Upper lobe of left lung (tissue), 6 donors: ENCODE measurements at regions not wholly inside any gene's neighbourhood (a gene's known extent, or its start where the extent isn't known, plus 50 kb on each side); places are given as distances from the start of the nearest gene placed in this dataset.

Source experiments
- ATAC-seq, 2 donors: fragments of 200-7000 bp; cut with Tn5 transposase; one replicate each; pipeline ENCODE4 v1.9.1; 2022; ENCODE audit warnings: mild to moderate bottlenecking in 2 of 2, moderate library complexity in 2 of 2; ENCODE audit not compliant: low FRiP score in 2 of 2
- DNase-seq, 2 donors: peaks; one replicate each; pipeline ENCODE4 v3.0.0-alpha.2; 2019 to 2020
- H3K27ac ChIP-seq, 4 donors: fragments of 200-600 bp; sonication (generic); one replicate each; pipeline ENCODE4 v1.5.1; 2016 to 2019
- H3K27me3 ChIP-seq, 4 donors: fragments of 200-600 bp; sonication (generic); one replicate each; pipeline ENCODE4 v1.5.1; 2017 to 2019
- H3K36me3 ChIP-seq, 4 donors: fragments of 200-600 bp; sonication (generic); one replicate each; pipeline ENCODE4 v1.5.1; 2016 to 2019
- H3K4me1 ChIP-seq, 4 donors: fragments of 200-600 bp; sonication (generic); one replicate each; pipeline ENCODE4 v1.5.1; 2018 to 2019
- H3K4me3 ChIP-seq, 4 donors: fragments of 200-600 bp; sonication (generic); one replicate each; pipeline ENCODE4 v1.5.1; 2017 to 2019; ENCODE audit warnings: mild to moderate bottlenecking in 2 of 4, moderate library complexity in 1 of 4
- H3K9me3 ChIP-seq, 4 donors: fragments of 200-600 bp; sonication (generic); one replicate each; pipeline ENCODE4 v1.5.1; 2018 to 2019
- EP300 ChIP-seq, 4 donors: sonication (generic); formaldehyde crosslinking; IDR thresholded peaks; one replicate each; pipeline ENCODE4 v1.5.1; 2017; ENCODE audit warnings: antibody characterized with exemption in 4 of 4, control low read depth in 2 of 4
- POLR2A ChIP-seq, 4 donors: fragments of 450-650 bp; IDR thresholded peaks; one replicate each; pipeline ENCODE4 v1.5.1; 2016 to 2017; ENCODE audit warnings: antibody characterized with exemption in 4 of 4, mild to moderate bottlenecking in 2 of 4
- POLR2AphosphoS5 ChIP-seq, 2 donors: sonication (generic); formaldehyde crosslinking; IDR thresholded peaks; one replicate each; pipeline ENCODE4 v1.5.1; 2017; ENCODE audit warnings: antibody characterized with exemption in 2 of 2
- WGBS, 2 donors: methylation state at CpG; one replicate each; pipeline ENCODE4 v1.1.5; 2017 to 2018; 5-methylcytosine and 5-hydroxymethylcytosine counted together
- TF ChIP-seq, protein P1 (sequence below), 6 experiments: fragments of 450-650 bp in 4 of 6; fragments of 200-600 bp in 2 of 6; sonication (generic) in 2 of 6; IDR thresholded peaks; one replicate each; pipeline ENCODE4 v1.5.1; 2016 to 2019; ENCODE audit warnings: antibody characterized with exemption in 6 of 6
- donor health status: DM: no; HTN: no; CAD: no; lungs with moderate emphysema.
- donor health status: DM: no; HTN: yes; CAD: no; lungs with severe emphysema.

- WGBS, 2 donors = 49 to 70% methylated on average over 3 of the region's 3 CpGs
- TF ChIP-seq, protein P1, sequence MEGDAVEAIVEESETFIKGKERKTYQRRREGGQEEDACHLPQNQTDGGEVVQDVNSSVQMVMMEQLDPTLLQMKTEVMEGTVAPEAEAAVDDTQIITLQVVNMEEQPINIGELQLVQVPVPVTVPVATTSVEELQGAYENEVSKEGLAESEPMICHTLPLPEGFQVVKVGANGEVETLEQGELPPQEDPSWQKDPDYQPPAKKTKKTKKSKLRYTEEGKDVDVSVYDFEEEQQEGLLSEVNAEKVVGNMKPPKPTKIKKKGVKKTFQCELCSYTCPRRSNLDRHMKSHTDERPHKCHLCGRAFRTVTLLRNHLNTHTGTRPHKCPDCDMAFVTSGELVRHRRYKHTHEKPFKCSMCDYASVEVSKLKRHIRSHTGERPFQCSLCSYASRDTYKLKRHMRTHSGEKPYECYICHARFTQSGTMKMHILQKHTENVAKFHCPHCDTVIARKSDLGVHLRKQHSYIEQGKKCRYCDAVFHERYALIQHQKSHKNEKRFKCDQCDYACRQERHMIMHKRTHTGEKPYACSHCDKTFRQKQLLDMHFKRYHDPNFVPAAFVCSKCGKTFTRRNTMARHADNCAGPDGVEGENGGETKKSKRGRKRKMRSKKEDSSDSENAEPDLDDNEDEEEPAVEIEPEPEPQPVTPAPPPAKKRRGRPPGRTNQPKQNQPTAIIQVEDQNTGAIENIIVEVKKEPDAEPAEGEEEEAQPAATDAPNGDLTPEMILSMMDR (IDR thresholded peaks at IDR 0.05) = no peak
- TF ChIP-seq POLR2A (IDR thresholded peaks at IDR 0.05) (no peak), POLR2AphosphoS5 (IDR thresholded peaks at IDR 0.05) (no peak), EP300 (IDR thresholded peaks at IDR 0.05) (no peak)
- Histone ChIP-seq H3K27ac (no peak overlapping the region), H3K9me3 (no peaks in the 10 kb centered on the region), H3K36me3 (no peaks in the 10 kb centered on the region), H3K4me1 (no peaks in the 10 kb centered on the region), H3K27me3 (no peaks in the 10 kb centered on the region), H3K4me3 (no peak overlapping the region)
- no peak for ATAC-seq
- DNase-seq = no peak
Measured at GRCh38 chr7:52447581-52448180, 587.8 kb upstream of the POM121L12 start.

GRCh38 chr7:52436278-52436677 is 599.2 kb upstream of the POM121L12 start:
- no peaks in the 10 kb centered on the region for H3K4me1 ChIP-seq
- H3K36me3 ChIP-seq = no peaks in the 10 kb centered on the region
- ATAC-seq (no peak), DNase-seq (no peak)
- TF ChIP-seq, protein P1 (IDR thresholded peaks at IDR 0.05) = no peak
- WGBS, 2 donors = 89 to 93% methylated on average over 4 of the region's 4 CpGs
- no peak overlapping the region for H3K4me3 ChIP-seq
- peaks cover 0 to 3% (median 0%) of the 10 kb centered on the region in 4 donors for H3K9me3 ChIP-seq
- no peak overlapping the region for H3K27ac ChIP-seq
- H3K27me3 ChIP-seq = no peaks in the 10 kb centered on the region

DNA sequence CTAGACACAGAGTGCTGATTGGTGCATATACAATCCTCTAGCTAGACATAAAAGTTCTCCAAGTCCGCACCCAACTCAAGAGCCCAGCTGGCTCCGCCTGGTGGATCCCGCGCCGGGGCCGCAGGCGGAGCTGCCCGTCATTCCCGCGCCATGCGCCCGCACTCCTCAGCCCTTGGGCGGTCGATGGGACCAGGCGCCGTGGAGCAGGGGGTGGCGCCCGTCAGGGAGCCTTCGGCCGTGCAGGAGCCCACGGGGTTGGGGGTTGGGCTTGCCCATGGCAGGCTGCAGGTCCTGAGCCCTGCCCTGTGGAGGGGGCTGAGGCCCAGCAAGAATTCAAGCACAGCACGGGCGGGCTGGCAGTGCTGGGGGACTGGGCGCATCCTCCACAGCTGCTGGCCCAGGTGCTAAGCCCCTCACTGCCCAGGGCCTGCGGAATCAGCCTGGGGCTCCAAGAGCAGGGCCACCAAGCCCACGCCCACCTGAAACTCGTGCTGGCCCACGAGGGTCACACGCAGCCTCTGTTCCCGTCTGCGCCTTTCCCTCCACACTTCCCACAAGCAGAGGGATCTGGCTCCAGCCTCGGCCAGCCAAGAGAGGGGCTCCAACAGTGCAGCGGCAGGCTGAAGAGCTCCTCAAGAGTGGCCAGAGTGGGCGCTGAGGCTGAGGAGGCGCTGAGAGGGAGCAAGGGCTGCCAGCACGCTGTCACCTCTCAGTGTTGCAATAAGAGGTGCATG is 604.2 kb upstream of the POM121L12 start:
- ATAC-seq (peak in 1 of 2 donors; percentile 17), DNase-seq (peak in 1 of 2 donors; percentile 74)
- no peaks in the 10 kb centered on the region for H3K36me3 ChIP-seq

DNA sequence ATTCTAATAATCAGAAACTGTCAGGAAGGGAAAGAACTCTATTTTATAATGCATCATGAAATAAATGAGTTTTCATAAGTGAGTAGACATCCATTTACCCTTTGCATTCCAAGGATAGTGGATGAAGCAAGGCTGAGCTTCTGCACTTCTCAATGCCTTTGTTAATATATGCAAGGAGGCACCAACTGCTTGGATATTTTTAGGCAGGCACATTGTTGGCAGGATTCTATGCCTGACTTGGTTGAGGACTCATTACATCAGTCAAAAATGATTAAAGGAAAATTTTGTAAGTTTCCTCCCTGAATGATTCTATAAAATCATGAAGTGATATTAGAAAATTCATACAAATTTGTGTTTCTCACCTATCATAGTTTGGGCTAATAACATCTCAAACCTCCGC is 612.2 kb upstream of the POM121L12 start:
- H3K9me3 ChIP-seq = no peaks in the 10 kb centered on the region
- no peak overlapping the region for H3K27ac ChIP-seq
- no peaks in the 10 kb centered on the region for H3K36me3 ChIP-seq
- no peak overlapping the region for H3K4me3 ChIP-seq
- H3K27me3 ChIP-seq = no peaks in the 10 kb centered on the region
- ATAC-seq = no peak
- 95 to 97% methylated on average over 1 of the region's 1 CpG for WGBS, 2 donors
- no peak for DNase-seq
- TF ChIP-seq EP300 (IDR thresholded peaks at IDR 0.05) = no peak
- no peaks in the 10 kb centered on the region for H3K4me1 ChIP-seq

More for the DNA sequence above, 604.2 kb upstream of the POM121L12 start:
- Histone ChIP-seq H3K4me3 (no peak overlapping the region), H3K27me3 (no peaks in the 10 kb centered on the region), H3K4me1 (no peaks in the 10 kb centered on the region), H3K27ac (no peak overlapping the region), H3K9me3 (peaks cover 0 to 8% (median 0%) of the 10 kb centered on the region in 4 donors)
- TF ChIP-seq, protein P1 (IDR thresholded peaks at IDR 0.05) = no peak
- TF ChIP-seq POLR2AphosphoS5 (IDR thresholded peaks at IDR 0.05) (no peak), EP300 (IDR thresholded peaks at IDR 0.05) (no peak), POLR2A (IDR thresholded peaks at IDR 0.05) (no peak)
- WGBS, 2 donors = 91 to 96% methylated on average over 13 to 32 of the region's 36 CpGs

DNA sequence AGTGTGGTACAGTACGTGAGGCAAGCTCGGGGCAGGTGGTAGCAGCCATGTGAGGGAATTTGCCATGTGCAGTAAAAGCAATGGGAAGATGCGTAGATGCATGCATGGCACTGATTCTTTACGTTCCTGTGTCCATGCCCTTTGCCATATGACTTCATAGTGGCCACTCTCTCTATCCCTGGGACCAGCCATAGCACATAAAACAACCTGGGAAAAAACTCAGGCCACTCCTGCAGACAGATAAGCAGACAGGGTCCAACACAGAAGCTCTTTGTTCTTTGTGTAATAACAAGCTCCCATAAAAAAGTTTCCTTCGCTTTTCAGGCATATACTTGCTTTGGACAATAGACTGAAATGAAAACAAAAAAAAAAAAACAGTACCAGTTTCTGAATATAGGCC is 622.4 kb upstream of the POM121L12 start:
- Histone ChIP-seq H3K27me3 (no peaks in the 10 kb centered on the region), H3K36me3 (no peaks in the 10 kb centered on the region), H3K4me1 (no peaks in the 10 kb centered on the region), H3K4me3 (no peak overlapping the region), H3K27ac (no peak overlapping the region), H3K9me3 (no peaks in the 10 kb centered on the region)
- TF ChIP-seq POLR2A (IDR thresholded peaks at IDR 0.05) (no peak), EP300 (IDR thresholded peaks at IDR 0.05) (no peak), POLR2AphosphoS5 (IDR thresholded peaks at IDR 0.05) (no peak)
- TF ChIP-seq, protein P1 (IDR thresholded peaks at IDR 0.05) = no peak
- DNase-seq (no peak), ATAC-seq (no peak)
- WGBS, 2 donors = 65 to 67% methylated on average over 5 of the region's 5 CpGs
